CD4-positive, CD25-positive, alpha-beta regulatory T cell (primary cell): ENCODE measurements at regions not wholly inside any gene's neighbourhood (a gene's known extent, or its start where the extent isn't known, plus 50 kb on each side); places are given as distances from the start of the nearest gene placed in this dataset.

Experiments
- ATAC-seq, 2 donors: fragments of 150-1000 bp; cut with Tn5 transposase; one replicate each; pipeline ENCODE4 v1.10.0; 2021; ENCODE audit warnings: low read depth in 2 of 2, moderate number of reproducible peaks in 2 of 2, moderate library complexity in 1 of 2
- DNase-seq, 3 donors: peaks; one replicate each; pipeline versions ENCODE4 v3.0.0 to v3.0.0-alpha.2; 2012 to 2022; ENCODE audit warnings: mixed read lengths in 1 of 3
- H3K27ac ChIP-seq: one replicate; pipeline ENCODE4 v1.7.0; 2013; ENCODE audit warnings: mild to moderate bottlenecking, low read length; ENCODE audit not compliant: insufficient read depth, poor library complexity, severe bottlenecking
- H3K27me3 ChIP-seq: one replicate; pipeline ENCODE4 v1.7.0; 2013; ENCODE audit warnings: low read length; ENCODE audit not compliant: control insufficient read depth, insufficient read depth
- H3K36me3 ChIP-seq: one replicate; pipeline ENCODE4 v1.7.0; 2013; ENCODE audit warnings: mild to moderate bottlenecking, low read length, moderate library complexity; ENCODE audit not compliant: control insufficient read depth, insufficient read depth
- H3K4me1 ChIP-seq: 2 replicates; pipeline ENCODE4 v1.7.0; 2013; ENCODE audit warnings: mild to moderate bottlenecking, low read length; ENCODE audit not compliant: insufficient read depth, control insufficient read depth, poor library complexity, severe bottlenecking
- H3K4me3 ChIP-seq: one replicate; pipeline ENCODE4 v1.7.0; 2013; ENCODE audit warnings: low read depth, mild to moderate bottlenecking, low read length, moderate library complexity
- H3K9me3 ChIP-seq, 2 experiments: 1 replicate in 1 of 2; 2 replicates in 1 of 2; pipeline ENCODE4 v1.7.0; 2013; ENCODE audit warnings: low read length in 2 of 2, mild to moderate bottlenecking in 1 of 2, moderate library complexity in 1 of 2; ENCODE audit not compliant: control insufficient read depth in 2 of 2
- H3K27ac Mint-ChIP-seq, 3 donors: one replicate each; pipeline ENCODE4 v1.8.0; 2020 to 2022; ENCODE audit warnings: mild to moderate bottlenecking in 3 of 3, mixed read lengths in 3 of 3, moderate library complexity in 2 of 3
- H3K27me3 Mint-ChIP-seq: one replicate; pipeline ENCODE4 v1.8.0; 2022; ENCODE audit warnings: mild to moderate bottlenecking, mixed read lengths
- H3K36me3 Mint-ChIP-seq: one replicate; pipeline ENCODE4 v1.8.0; 2020; ENCODE audit warnings: mixed read lengths
- H3K4me1 Mint-ChIP-seq, 4 donors: one replicate each; pipeline ENCODE4 v1.8.0; 2020 to 2022; ENCODE audit warnings: mixed read lengths in 4 of 4, mild to moderate bottlenecking in 1 of 4
- H3K4me3 Mint-ChIP-seq, 4 donors: one replicate each; pipeline ENCODE4 v1.8.0; 2020 to 2022; ENCODE audit warnings: mild to moderate bottlenecking in 4 of 4, mixed read lengths in 4 of 4, moderate library complexity in 3 of 4
- H3K9me3 Mint-ChIP-seq, 7 donors: one replicate each; pipeline ENCODE4 v1.8.0; 2020 to 2022; ENCODE audit warnings: mixed read lengths in 7 of 7, mild to moderate bottlenecking in 3 of 7, moderate library complexity in 2 of 7

DNA sequence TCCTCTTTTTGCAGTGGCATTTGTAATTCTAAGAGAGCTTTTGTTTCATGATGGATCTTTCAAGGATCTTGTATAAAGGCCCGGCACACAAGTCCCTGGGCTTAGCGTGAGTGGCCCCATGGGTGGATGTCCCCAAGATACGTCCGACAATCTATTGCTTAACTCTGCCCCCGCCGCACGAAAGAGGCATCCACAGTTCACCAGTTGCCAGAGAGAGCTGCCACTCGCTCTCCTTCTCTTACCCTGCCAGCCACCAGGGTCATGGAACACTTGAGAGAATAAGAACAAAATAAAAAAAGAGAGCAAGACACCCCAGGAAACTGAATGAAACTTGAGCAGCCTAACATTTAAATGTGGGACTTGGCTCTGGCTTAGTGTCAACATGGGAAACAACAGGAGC is 92.3 kb downstream of the CTAGE1 start:
- peaks cover 0 to 7% (median 0%) of the 10 kb centered on the region in 7 donors for H3K9me3 Mint-ChIP-seq
- H3K27me3 Mint-ChIP-seq: no peaks in the 10 kb centered on the region
- H3K4me3 Mint-ChIP-seq: no peak overlapping the region
- no peak overlapping the region for H3K27ac ChIP-seq
- peaks cover 0 to 2% (median 0%) of the 10 kb centered on the region in 4 donors for H3K4me1 Mint-ChIP-seq
- no peak overlapping the region for H3K27ac Mint-ChIP-seq
- no peak for ATAC-seq
- H3K36me3 Mint-ChIP-seq: no peaks in the 10 kb centered on the region
- H3K9me3 ChIP-seq: no peaks in the 10 kb centered on the region
- no peak overlapping the region for H3K4me3 ChIP-seq
- no peaks in the 10 kb centered on the region for H3K4me1 ChIP-seq
- no peak for DNase-seq
- no peaks in the 10 kb centered on the region for H3K27me3 ChIP-seq
- H3K36me3 ChIP-seq: no peaks in the 10 kb centered on the region

DNA sequence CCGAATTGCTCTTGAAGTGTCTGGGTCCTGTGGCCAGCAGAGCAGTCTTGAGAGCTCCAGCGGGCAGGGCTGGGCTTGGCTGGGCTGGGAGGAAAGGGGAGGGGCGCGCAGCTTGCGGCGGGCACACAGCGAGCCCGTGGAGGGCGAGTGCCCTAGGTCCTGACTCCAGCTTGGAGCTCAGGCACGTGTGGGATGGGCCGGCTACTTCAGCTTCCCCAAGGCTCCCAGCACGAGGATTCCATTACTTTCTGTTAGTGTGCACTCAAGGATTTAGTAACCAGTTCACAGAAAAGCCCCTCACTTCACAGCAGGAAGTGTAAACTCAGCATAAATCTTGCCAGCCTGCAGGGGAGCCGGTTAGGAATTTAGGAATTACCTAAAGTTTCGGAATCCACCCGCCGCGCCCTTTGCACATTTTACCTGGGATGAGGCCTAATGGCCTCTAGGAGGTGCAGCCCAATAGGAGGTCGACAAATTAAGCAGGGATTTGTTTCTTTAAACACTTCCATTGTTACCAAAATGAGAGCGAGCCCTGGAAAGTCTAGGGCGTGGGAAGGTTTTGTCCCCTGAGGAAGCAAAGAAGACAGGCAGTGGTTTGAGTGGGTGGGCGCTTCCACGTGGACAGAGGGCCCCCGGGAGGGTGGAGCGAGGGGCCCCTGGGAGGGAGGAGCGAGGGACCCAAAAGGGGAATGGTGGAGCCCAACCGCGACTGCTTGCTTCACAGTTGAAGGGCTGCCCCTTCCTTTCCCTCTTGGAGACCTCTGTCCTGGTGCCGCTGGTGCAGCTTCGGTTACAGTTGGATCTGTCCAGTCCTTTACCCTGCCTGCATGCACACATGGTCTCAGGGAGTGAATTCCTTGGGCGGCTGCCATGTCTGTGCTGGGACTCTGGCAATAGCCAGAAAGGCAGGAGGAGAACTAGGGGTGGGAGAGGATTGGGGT is 93.3 kb downstream of the CTAGE1 start:
- Histone ChIP-seq H3K27me3 (no peaks in the 10 kb centered on the region), H3K4me1 (no peaks in the 10 kb centered on the region), H3K36me3 (no peaks in the 10 kb centered on the region), H3K9me3 (no peaks in the 10 kb centered on the region), H3K4me3 (no peak overlapping the region), H3K27ac (no peak overlapping the region)
- Mint-ChIP-seq H3K27ac (no peak overlapping the region), H3K9me3 (peaks cover 0 to 5% (median 0%) of the 10 kb centered on the region in 7 donors), H3K27me3 (no peaks in the 10 kb centered on the region), H3K36me3 (no peaks in the 10 kb centered on the region), H3K4me3 (peak overlapping the region in 1 of 4 donors; percentile 75), H3K4me1 (peaks cover 0 to 2% (median 0%) of the 10 kb centered on the region in 4 donors)
- DNase-seq: no peak
- no peak for ATAC-seq

GRCh38 chr18:22322243-22322691 is 95.4 kb downstream of the CTAGE1 start:
- Mint-ChIP-seq H3K27ac (no peak overlapping the region), H3K4me3 (no peak overlapping the region), H3K36me3 (no peaks in the 10 kb centered on the region), H3K27me3 (no peaks in the 10 kb centered on the region), H3K9me3 (peaks cover 0 to 3% (median 0%) of the 10 kb centered on the region in 7 donors), H3K4me1 (peaks cover 0 to 2% (median 0%) of the 10 kb centered on the region in 4 donors)
- H3K4me3 ChIP-seq: no peak overlapping the region
- no peaks in the 10 kb centered on the region for H3K27me3 ChIP-seq
- no peak overlapping the region for H3K27ac ChIP-seq
- ATAC-seq (no peak), DNase-seq (no peak)
- no peaks in the 10 kb centered on the region for H3K4me1 ChIP-seq
- H3K9me3 ChIP-seq: no peaks in the 10 kb centered on the region
- no peaks in the 10 kb centered on the region for H3K36me3 ChIP-seq

DNA sequence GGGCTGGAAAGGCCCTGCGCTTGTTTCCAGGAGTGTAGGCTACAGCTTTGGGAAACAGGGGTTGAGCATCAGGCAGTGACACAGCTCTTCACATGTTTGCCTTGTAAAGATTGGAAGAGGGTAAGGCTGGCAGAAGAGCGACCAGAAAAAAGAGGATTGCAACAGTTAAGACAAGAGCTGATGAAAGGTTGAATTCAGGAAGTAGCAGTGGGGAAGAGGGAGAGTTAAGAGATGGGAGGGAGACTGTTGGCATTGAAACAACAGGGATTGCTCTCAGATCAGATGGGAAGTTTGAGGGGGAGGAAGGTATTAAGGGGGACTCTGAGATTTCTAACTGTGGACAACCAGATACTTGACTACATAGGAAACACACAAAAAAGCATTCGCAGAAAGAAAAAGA is 96.9 kb downstream of the CTAGE1 start:
- Mint-ChIP-seq H3K4me1 (peaks cover 0 to 2% (median 0%) of the 10 kb centered on the region in 4 donors), H3K36me3 (no peaks in the 10 kb centered on the region), H3K27me3 (no peaks in the 10 kb centered on the region), H3K9me3 (peaks cover 0 to 3% (median 0%) of the 10 kb centered on the region in 7 donors), H3K27ac (no peak overlapping the region), H3K4me3 (no peak overlapping the region)
- Histone ChIP-seq H3K27me3 (no peaks in the 10 kb centered on the region), H3K9me3 (no peaks in the 10 kb centered on the region), H3K36me3 (no peaks in the 10 kb centered on the region), H3K4me1 (no peaks in the 10 kb centered on the region), H3K4me3 (no peak overlapping the region), H3K27ac (no peak overlapping the region)
- DNase-seq (no peak), ATAC-seq (no peak)

DNA sequence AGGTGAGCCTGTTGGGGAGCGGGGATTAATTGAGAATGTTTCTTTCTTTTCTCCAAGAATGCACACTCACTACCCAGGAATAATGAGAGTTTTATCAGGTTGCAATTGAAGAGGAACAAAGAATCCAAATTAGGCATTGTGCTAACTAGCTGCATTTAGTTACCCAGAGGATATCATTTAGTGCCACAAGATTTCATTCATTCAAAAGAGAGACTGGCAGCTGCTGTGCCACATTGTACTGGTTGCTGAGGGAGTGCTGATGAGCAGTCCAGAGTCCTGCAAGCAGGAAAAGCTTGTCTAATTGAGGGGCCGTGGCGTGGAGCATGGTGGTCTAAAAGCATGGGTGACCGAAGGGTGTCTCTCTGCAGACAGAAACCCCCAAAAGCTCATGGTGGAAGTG is 97.6 kb downstream of the CTAGE1 start:
- ATAC-seq (no peak), DNase-seq (no peak)
- peaks cover 0 to 2% (median 0%) of the 10 kb centered on the region in 4 donors for H3K4me1 Mint-ChIP-seq
- H3K27me3 Mint-ChIP-seq: no peaks in the 10 kb centered on the region
- H3K4me3 Mint-ChIP-seq: no peak overlapping the region
- H3K9me3 ChIP-seq: no peaks in the 10 kb centered on the region
- H3K27ac Mint-ChIP-seq: no peak overlapping the region
- no peaks in the 10 kb centered on the region for H3K9me3 Mint-ChIP-seq
- no peak overlapping the region for H3K4me3 ChIP-seq
- no peaks in the 10 kb centered on the region for H3K4me1 ChIP-seq
- H3K36me3 Mint-ChIP-seq: no peaks in the 10 kb centered on the region
- no peak overlapping the region for H3K27ac ChIP-seq
- H3K36me3 ChIP-seq: no peaks in the 10 kb centered on the region
- H3K27me3 ChIP-seq: no peaks in the 10 kb centered on the region

DNA sequence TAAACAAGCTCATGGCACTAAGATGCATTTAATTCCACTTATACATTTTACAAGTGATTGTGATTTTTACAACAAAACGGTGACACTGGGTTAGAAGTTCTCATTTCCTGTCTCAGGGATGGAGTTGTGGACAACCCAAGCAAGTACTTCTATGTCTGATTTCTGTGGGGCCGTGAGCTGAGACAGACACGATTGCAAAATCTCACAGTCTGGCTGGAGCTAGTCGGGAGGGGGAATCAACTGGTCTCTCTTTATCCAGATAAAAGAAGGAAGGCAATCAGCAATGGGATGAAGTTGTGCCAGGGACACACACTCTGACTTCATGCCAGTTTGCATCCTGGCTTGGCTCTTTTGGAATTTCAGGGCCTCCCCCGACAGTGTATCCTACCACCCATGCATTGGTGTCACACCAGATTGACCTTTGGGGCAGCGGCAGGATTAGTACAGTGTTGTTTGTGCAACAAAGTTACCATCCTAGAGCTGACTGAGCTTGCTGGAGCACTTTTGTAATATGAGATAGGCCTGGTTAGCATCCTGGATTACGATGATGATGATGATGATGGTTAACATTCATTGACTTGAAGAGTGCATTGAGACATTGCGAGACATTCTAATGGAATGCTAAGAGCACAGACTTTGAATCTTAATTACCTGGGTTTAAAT is 98.8 kb downstream of the CTAGE1 start:
- no peaks in the 10 kb centered on the region for H3K9me3 ChIP-seq
- DNase-seq (no peak), ATAC-seq (no peak)
- no peak overlapping the region for H3K27ac ChIP-seq
- Mint-ChIP-seq H3K4me1 (no peaks in the 10 kb centered on the region), H3K36me3 (no peaks in the 10 kb centered on the region), H3K27me3 (no peaks in the 10 kb centered on the region), H3K27ac (no peak overlapping the region), H3K9me3 (no peaks in the 10 kb centered on the region), H3K4me3 (no peak overlapping the region)
- no peaks in the 10 kb centered on the region for H3K36me3 ChIP-seq
- no peaks in the 10 kb centered on the region for H3K4me1 ChIP-seq
- H3K4me3 ChIP-seq: no peak overlapping the region
- no peaks in the 10 kb centered on the region for H3K27me3 ChIP-seq

- Mint-ChIP-seq H3K9me3 (peaks cover 0 to 2% (median 0%) of the 10 kb centered on the region in 7 donors), H3K4me3 (no peak overlapping the region), H3K36me3 (no peaks in the 10 kb centered on the region), H3K27me3 (no peaks in the 10 kb centered on the region), H3K27ac (no peak overlapping the region), H3K4me1 (no peaks in the 10 kb centered on the region)
- Histone ChIP-seq H3K27me3 (no peaks in the 10 kb centered on the region), H3K4me1 (no peaks in the 10 kb centered on the region), H3K9me3 (no peaks in the 10 kb centered on the region), H3K27ac (no peak overlapping the region), H3K4me3 (no peak overlapping the region), H3K36me3 (no peaks in the 10 kb centered on the region)
- ATAC-seq (no peak), DNase-seq (no peak)
Observed at GRCh38 chr18:22314420-22314819, 103.3 kb downstream of the CTAGE1 start.
